MM.1S (cell line): ENCODE measurements at regions not wholly inside any gene's neighbourhood (a gene's known extent, or its start where the extent isn't known, plus 50 kb on each side); places are given as distances from the start of the nearest gene placed in this dataset.

Source experiments
- EZH2 ChIP-seq: fragments of 300-600 bp; sonication (generic); optimal IDR thresholded peaks from 2 replicates; pipeline ENCODE3; 2017; ENCODE audit warnings: low read depth, mild to moderate bottlenecking, antibody characterized with exemption, low read length, mixed read lengths
- EZH2phosphoT487 ChIP-seq: fragments of 300-600 bp; sonication (generic); IDR thresholded peaks from 2 replicates; pipeline ENCODE4 v1.6.1; 2018; ENCODE audit warnings: antibody characterized with exemption, low read length
- TF ChIP-seq, protein P1 (sequence below): fragments of 300-600 bp; sonication (generic); IDR thresholded peaks from 2 replicates; pipeline ENCODE4 v1.5.1; 2016; ENCODE audit warnings: antibody characterized with exemption, low read length, mixed read lengths

DNA sequence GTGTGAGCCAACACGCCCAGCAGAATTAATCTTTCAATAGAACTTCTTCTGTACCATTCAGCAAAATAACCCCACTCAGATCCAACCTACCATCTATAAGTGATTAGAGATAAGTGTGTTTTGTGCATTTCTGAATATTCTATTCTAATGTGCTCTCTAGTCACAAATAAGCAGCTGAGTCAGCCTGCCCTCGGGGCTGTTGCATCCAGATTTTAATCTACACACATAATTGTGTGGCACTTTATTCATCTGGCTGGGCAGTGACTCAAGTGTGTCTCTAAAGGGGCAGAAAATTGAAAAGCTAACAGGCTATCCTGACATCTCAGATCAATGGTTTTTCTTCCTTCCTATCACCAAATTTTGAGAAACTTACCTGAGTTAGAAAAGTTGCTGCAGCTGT is 60.3 kb downstream of the PRR15 start:
- TF ChIP-seq, protein P1, sequence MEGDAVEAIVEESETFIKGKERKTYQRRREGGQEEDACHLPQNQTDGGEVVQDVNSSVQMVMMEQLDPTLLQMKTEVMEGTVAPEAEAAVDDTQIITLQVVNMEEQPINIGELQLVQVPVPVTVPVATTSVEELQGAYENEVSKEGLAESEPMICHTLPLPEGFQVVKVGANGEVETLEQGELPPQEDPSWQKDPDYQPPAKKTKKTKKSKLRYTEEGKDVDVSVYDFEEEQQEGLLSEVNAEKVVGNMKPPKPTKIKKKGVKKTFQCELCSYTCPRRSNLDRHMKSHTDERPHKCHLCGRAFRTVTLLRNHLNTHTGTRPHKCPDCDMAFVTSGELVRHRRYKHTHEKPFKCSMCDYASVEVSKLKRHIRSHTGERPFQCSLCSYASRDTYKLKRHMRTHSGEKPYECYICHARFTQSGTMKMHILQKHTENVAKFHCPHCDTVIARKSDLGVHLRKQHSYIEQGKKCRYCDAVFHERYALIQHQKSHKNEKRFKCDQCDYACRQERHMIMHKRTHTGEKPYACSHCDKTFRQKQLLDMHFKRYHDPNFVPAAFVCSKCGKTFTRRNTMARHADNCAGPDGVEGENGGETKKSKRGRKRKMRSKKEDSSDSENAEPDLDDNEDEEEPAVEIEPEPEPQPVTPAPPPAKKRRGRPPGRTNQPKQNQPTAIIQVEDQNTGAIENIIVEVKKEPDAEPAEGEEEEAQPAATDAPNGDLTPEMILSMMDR = no peak
- no peak for TF ChIP-seq EZH2
- no peak for TF ChIP-seq EZH2phosphoT487
